Upper lobe of left lung (tissue), 6 donors: ENCODE measurements at regions not wholly inside any gene's neighbourhood (a gene's known extent, or its start where the extent isn't known, plus 50 kb on each side); places are given as distances from the start of the nearest gene placed in this dataset.

ENCODE experiments used
- ATAC-seq, 2 donors: fragments of 200-7000 bp; cut with Tn5 transposase; one replicate each; pipeline ENCODE4 v1.9.1; 2022; ENCODE audit warnings: mild to moderate bottlenecking in 2 of 2, moderate library complexity in 2 of 2; ENCODE audit not compliant: low FRiP score in 2 of 2
- DNase-seq, 2 donors: peaks; one replicate each; pipeline ENCODE4 v3.0.0-alpha.2; 2019 to 2020
- H3K27ac ChIP-seq, 4 donors: fragments of 200-600 bp; sonication (generic); one replicate each; pipeline ENCODE4 v1.5.1; 2016 to 2019
- H3K27me3 ChIP-seq, 4 donors: fragments of 200-600 bp; sonication (generic); one replicate each; pipeline ENCODE4 v1.5.1; 2017 to 2019
- H3K36me3 ChIP-seq, 4 donors: fragments of 200-600 bp; sonication (generic); one replicate each; pipeline ENCODE4 v1.5.1; 2016 to 2019
- H3K4me1 ChIP-seq, 4 donors: fragments of 200-600 bp; sonication (generic); one replicate each; pipeline ENCODE4 v1.5.1; 2018 to 2019
- H3K4me3 ChIP-seq, 4 donors: fragments of 200-600 bp; sonication (generic); one replicate each; pipeline ENCODE4 v1.5.1; 2017 to 2019; ENCODE audit warnings: mild to moderate bottlenecking in 2 of 4, moderate library complexity in 1 of 4
- H3K9me3 ChIP-seq, 4 donors: fragments of 200-600 bp; sonication (generic); one replicate each; pipeline ENCODE4 v1.5.1; 2018 to 2019
- CTCF ChIP-seq, 6 experiments: fragments of 450-650 bp in 4 of 6; fragments of 200-600 bp in 2 of 6; sonication (generic) in 2 of 6; IDR thresholded peaks; one replicate each; pipeline ENCODE4 v1.5.1; 2016 to 2019; ENCODE audit warnings: antibody characterized with exemption in 6 of 6
- EP300 ChIP-seq, 4 donors: sonication (generic); formaldehyde crosslinking; IDR thresholded peaks; one replicate each; pipeline ENCODE4 v1.5.1; 2017; ENCODE audit warnings: antibody characterized with exemption in 4 of 4, control low read depth in 2 of 4
- POLR2A ChIP-seq, 4 donors: fragments of 450-650 bp; IDR thresholded peaks; one replicate each; pipeline ENCODE4 v1.5.1; 2016 to 2017; ENCODE audit warnings: antibody characterized with exemption in 4 of 4, mild to moderate bottlenecking in 2 of 4
- POLR2AphosphoS5 ChIP-seq, 2 donors: sonication (generic); formaldehyde crosslinking; IDR thresholded peaks; one replicate each; pipeline ENCODE4 v1.5.1; 2017; ENCODE audit warnings: antibody characterized with exemption in 2 of 2
- WGBS, 2 donors: methylation state at CpG; one replicate each; pipeline ENCODE4 v1.1.5; 2017 to 2018; 5-methylcytosine and 5-hydroxymethylcytosine counted together
- donor health status: DM: no; HTN: no; CAD: no; lungs with moderate emphysema.
- donor health status: DM: no; HTN: yes; CAD: no; lungs with severe emphysema.

GRCh38 chr10:91006001-91006751, 85.3 kb upstream of the ANKRD1 start:
- DNase-seq (peak in 1 of 2 donors; percentile 54), ATAC-seq (peak; percentile 74 to 85)
- 27 to 30% methylated on average over 2 of the region's 2 CpGs for WGBS, 2 donors
- TF ChIP-seq CTCF (IDR thresholded peaks at IDR 0.05) (peak; percentile 82 to 96 (median 90)), POLR2A (IDR thresholded peaks at IDR 0.05) (no peak)
- Histone ChIP-seq H3K9me3 (no peaks in the 10 kb centered on the region), H3K4me1 (peaks cover 0 to 5% (median 0%) of the 10 kb centered on the region in 4 donors), H3K36me3 (no peaks in the 10 kb centered on the region), H3K4me3 (no peak overlapping the region), H3K27me3 (no peaks in the 10 kb centered on the region), H3K27ac (peak overlapping the region in 1 of 4 donors; percentile 49)

GRCh38 chr10:91006752-91007346, 86.0 kb upstream of the ANKRD1 start:
- Histone ChIP-seq H3K4me1 (peaks cover 0 to 5% (median 0%) of the 10 kb centered on the region in 4 donors), H3K36me3 (no peaks in the 10 kb centered on the region), H3K4me3 (no peak overlapping the region), H3K27ac (peak overlapping the region in 1 of 4 donors; percentile 49), H3K27me3 (no peaks in the 10 kb centered on the region), H3K9me3 (no peaks in the 10 kb centered on the region)
- TF ChIP-seq EP300 (IDR thresholded peaks at IDR 0.05), result no peak
- TF ChIP-seq CTCF (IDR thresholded peaks at IDR 0.05), result no peak
- no peak for TF ChIP-seq POLR2A (IDR thresholded peaks at IDR 0.05)
- TF ChIP-seq POLR2AphosphoS5 (IDR thresholded peaks at IDR 0.05), result no peak
- ATAC-seq, result no peak
- WGBS, 2 donors, result 88 to 89% methylated on average over 1 of the region's 1 CpG
- DNase-seq, result no peak

- no peak for DNase-seq
- H3K4me3 ChIP-seq, result no peak overlapping the region
- TF ChIP-seq CTCF (IDR thresholded peaks at IDR 0.05) (no peak), POLR2AphosphoS5 (IDR thresholded peaks at IDR 0.05) (no peak), EP300 (IDR thresholded peaks at IDR 0.05) (no peak), POLR2A (IDR thresholded peaks at IDR 0.05) (no peak)
- H3K4me1 ChIP-seq, result peaks cover 0 to 5% (median 0%) of the 10 kb centered on the region in 4 donors
- no peaks in the 10 kb centered on the region for H3K36me3 ChIP-seq
- ATAC-seq, result no peak
- H3K27ac ChIP-seq, result no peak overlapping the region
- H3K9me3 ChIP-seq, result no peaks in the 10 kb centered on the region
- no peaks in the 10 kb centered on the region for H3K27me3 ChIP-seq
These were observed 86.8 kb upstream of the ANKRD1 start for GRCh38 chr10:91007655-91008054.

DNA sequence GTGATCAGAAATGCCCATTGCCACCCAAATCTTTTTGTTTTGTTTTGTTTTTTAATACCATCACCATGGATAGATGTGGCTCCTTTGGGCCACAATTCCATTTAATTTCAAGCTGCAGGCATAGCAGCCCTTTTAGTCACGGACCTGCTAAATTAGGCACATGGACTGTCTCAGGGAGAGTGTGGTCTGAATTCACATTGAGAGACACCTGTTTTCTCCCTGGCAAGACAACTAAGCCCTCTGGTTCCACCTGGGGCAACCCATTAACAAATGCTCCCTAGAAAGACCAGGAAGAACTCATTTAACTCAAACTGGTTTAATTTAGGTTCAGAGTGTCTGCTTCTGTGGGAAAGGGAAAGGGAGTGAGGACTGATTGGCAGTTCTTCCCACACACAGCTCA, 88.2 kb upstream of the ANKRD1 start:
- H3K36me3 ChIP-seq, result no peaks in the 10 kb centered on the region
- no peaks in the 10 kb centered on the region for H3K27me3 ChIP-seq
- no peak overlapping the region for H3K27ac ChIP-seq
- DNase-seq (no peak), ATAC-seq (no peak)
- WGBS, 2 donors, result 94 to 100% methylated on average over 1 of the region's 1 CpG
- no peak overlapping the region for H3K4me3 ChIP-seq
- peaks cover 0 to 5% (median 0%) of the 10 kb centered on the region in 4 donors for H3K4me1 ChIP-seq
- H3K9me3 ChIP-seq, result no peaks in the 10 kb centered on the region
- TF ChIP-seq POLR2AphosphoS5 (IDR thresholded peaks at IDR 0.05) (no peak), EP300 (IDR thresholded peaks at IDR 0.05) (no peak), POLR2A (IDR thresholded peaks at IDR 0.05) (no peak), CTCF (IDR thresholded peaks at IDR 0.05) (no peak)
